Caco-2 (cell line): ENCODE measurements at regions not wholly inside any gene's neighbourhood (a gene's known extent, or its start where the extent isn't known, plus 50 kb on each side); places are given as distances from the start of the nearest gene placed in this dataset.

Experiments used
- BruUV-seq: library from RNA; stranded (reverse); fragments of 400-500 nt; replicated peaks from 2 replicates; lab custom pipeline; 2021; lab: Mats Ljungman, UMichigan
- CTCF ChIA-PET: fragments of 300-600 bp; sonication (Branson Sonifier 250); formaldehyde crosslinking; loops from one replicate; lab custom pipeline; 2022; ENCODE audit warnings: antibody characterized with exemption; lab: Charles Lee
- POLR2A ChIA-PET: fragments of 300-600 bp; sonication (Branson Sonifier 250); formaldehyde crosslinking; loops from one replicate; lab custom pipeline; 2022; ENCODE audit warnings: antibody characterized with exemption; lab: Charles Lee
- DNase-seq, 2 experiments: peaks; one replicate each; pipeline versions ENCODE4 v3.0.0 to v3.0.0-alpha.2; 2020 to 2022
- H3K27me3 ChIP-seq: replicated peaks from 2 replicates; pipeline ENCODE4 v1.6.0; 2011; ENCODE audit warnings: low read length; ENCODE audit not compliant: control insufficient read depth, insufficient read depth
- H3K36me3 ChIP-seq: 2 replicates; pipeline ENCODE4 v1.5.1; 2011; ENCODE audit warnings: low read length; ENCODE audit not compliant: control insufficient read depth, insufficient read depth
- H3K4me1 ChIP-seq: fragments of 250-450 bp; sonication (Bioruptor Pico); 2 replicates; pipeline ENCODE4 v1.5.1; 2020; ENCODE audit warnings: mild to moderate bottlenecking
- H3K4me3 ChIP-seq: 2 replicates; pipeline ENCODE4 v1.5.1; 2011; ENCODE audit warnings: low read depth, mild to moderate bottlenecking, control low read depth, low read length
- H3K9me3 ChIP-seq: fragments of 250-450 bp; sonication (Bioruptor Pico); 2 replicates; pipeline ENCODE4 v1.5.1; 2020; ENCODE audit warnings: mild to moderate bottlenecking, moderate library complexity
- H3K27ac Mint-ChIP-seq: one replicate; pipeline ENCODE4 v1.8.0; 2022; ENCODE audit warnings: mixed read lengths; ENCODE audit not compliant: unreplicated experiment
- H3K27me3 Mint-ChIP-seq: one replicate; pipeline ENCODE4 v1.8.0; 2022; ENCODE audit warnings: mixed read lengths; ENCODE audit not compliant: insufficient read depth, unreplicated experiment
- H3K36me3 Mint-ChIP-seq: one replicate; pipeline ENCODE4 v1.8.0; 2022; ENCODE audit warnings: mild to moderate bottlenecking, mixed read lengths; ENCODE audit not compliant: insufficient read depth, unreplicated experiment
- H3K4me1 Mint-ChIP-seq: one replicate; pipeline ENCODE4 v1.8.0; 2022; ENCODE audit warnings: low read depth, mixed read lengths; ENCODE audit not compliant: unreplicated experiment
- H3K4me3 Mint-ChIP-seq: one replicate; pipeline ENCODE4 v1.8.0; 2022; ENCODE audit warnings: mild to moderate bottlenecking, moderate library complexity, mixed read lengths; ENCODE audit not compliant: unreplicated experiment
- H3K9me3 Mint-ChIP-seq: one replicate; pipeline ENCODE4 v1.8.0; 2022; ENCODE audit warnings: mixed read lengths; ENCODE audit not compliant: unreplicated experiment
- intact Hi-C: fragments of 100-400 bp; cut with micrococcal nuclease; formaldehyde crosslinking; loops from one replicate; pipeline ENCODE4 v1.10.0; 2022; ENCODE audit not compliant: unreplicated experiment
- TF ChIP-seq, protein P1 (sequence below), 2 experiments: fragments of 200-600 bp in 1 of 2; IDR thresholded peaks; 1 replicate in 1 of 2; 2 replicates in 1 of 2; pipeline versions ENCODE4 v1.5.1 to v1.8.0; 2011 to 2022; ENCODE audit warnings: antibody characterized with exemption in 1 of 2, control low read depth in 1 of 2, inconsistent platforms in 1 of 2, low read depth in 1 of 2, low read length in 1 of 2, mild to moderate bottlenecking in 1 of 2, moderate library complexity in 1 of 2; ENCODE audit not compliant: insufficient read depth in 1 of 2, severe bottlenecking in 1 of 2, unreplicated experiment in 1 of 2

- CTCF ChIA-PET = no interaction called here
- no TSS peak for BruUV-seq
- H3K9me3 Mint-ChIP-seq = no peaks in the 10 kb centered on the region
- no peaks in the 10 kb centered on the region for H3K27me3 Mint-ChIP-seq
- Histone ChIP-seq H3K27me3 (no peaks in the 10 kb centered on the region), H3K36me3 (no peaks in the 10 kb centered on the region), H3K9me3 (no peaks in the 10 kb centered on the region), H3K4me1 (peaks cover 6% of the 10 kb centered on the region; the same call in 1 of the 2 replicates), H3K4me3 (no peak overlapping the region)
- TF ChIP-seq, protein P1, sequence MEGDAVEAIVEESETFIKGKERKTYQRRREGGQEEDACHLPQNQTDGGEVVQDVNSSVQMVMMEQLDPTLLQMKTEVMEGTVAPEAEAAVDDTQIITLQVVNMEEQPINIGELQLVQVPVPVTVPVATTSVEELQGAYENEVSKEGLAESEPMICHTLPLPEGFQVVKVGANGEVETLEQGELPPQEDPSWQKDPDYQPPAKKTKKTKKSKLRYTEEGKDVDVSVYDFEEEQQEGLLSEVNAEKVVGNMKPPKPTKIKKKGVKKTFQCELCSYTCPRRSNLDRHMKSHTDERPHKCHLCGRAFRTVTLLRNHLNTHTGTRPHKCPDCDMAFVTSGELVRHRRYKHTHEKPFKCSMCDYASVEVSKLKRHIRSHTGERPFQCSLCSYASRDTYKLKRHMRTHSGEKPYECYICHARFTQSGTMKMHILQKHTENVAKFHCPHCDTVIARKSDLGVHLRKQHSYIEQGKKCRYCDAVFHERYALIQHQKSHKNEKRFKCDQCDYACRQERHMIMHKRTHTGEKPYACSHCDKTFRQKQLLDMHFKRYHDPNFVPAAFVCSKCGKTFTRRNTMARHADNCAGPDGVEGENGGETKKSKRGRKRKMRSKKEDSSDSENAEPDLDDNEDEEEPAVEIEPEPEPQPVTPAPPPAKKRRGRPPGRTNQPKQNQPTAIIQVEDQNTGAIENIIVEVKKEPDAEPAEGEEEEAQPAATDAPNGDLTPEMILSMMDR (IDR thresholded peaks at IDR 0.05; ENCODE audit: insufficient read depth in 1 of 2, low read depth in 1 of 2, low read length in 1 of 2, severe bottlenecking in 1 of 2, unreplicated experiment in 1 of 2) = no peak
- POLR2A ChIA-PET = no interaction called here
- intact Hi-C loops = no loop called here
- peaks cover 5% of the 10 kb centered on the region for H3K36me3 Mint-ChIP-seq
- DNase-seq = no peak
- H3K4me1 Mint-ChIP-seq = peaks cover 5% of the 10 kb centered on the region
- H3K4me3 Mint-ChIP-seq = no peak overlapping the region
- no peak overlapping the region for H3K27ac Mint-ChIP-seq
These were observed 100.0 kb upstream of the NEDD9 start for GRCh38 chr6:11332463-11332862.

DNA sequence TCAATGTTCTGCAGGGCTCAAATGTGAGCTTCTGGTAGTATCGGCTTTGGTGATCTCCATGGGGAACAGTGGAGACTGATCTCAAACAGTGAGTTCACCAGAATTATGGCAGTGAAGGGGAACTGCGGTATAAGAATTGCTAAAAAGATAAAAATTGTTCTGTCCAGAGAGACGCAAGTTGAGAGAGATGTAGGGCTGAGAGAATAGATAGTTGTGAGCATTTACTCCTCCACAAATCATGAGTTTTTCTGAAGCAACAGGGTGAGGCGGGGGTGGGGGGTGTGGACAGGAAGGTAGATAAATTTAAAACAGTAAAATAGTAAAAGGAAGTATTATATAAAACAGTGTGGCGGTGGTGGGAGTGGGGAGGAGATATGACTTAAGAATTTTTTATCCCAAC is 98.6 kb upstream of the NEDD9 start:
- H3K9me3 Mint-ChIP-seq = no peaks in the 10 kb centered on the region
- H3K4me3 ChIP-seq = no peak overlapping the region
- no peaks in the 10 kb centered on the region for H3K9me3 ChIP-seq
- H3K27ac Mint-ChIP-seq = no peak overlapping the region
- TF ChIP-seq, protein P1 (IDR thresholded peaks at IDR 0.05; ENCODE audit: insufficient read depth in 1 of 2, low read depth in 1 of 2, low read length in 1 of 2, severe bottlenecking in 1 of 2, unreplicated experiment in 1 of 2) = no peak
- ChIA-PET POLR2A (no interaction called here), CTCF (no interaction called here)
- no peaks in the 10 kb centered on the region for H3K27me3 ChIP-seq
- peaks cover 6% of the 10 kb centered on the region; the same call in 1 of the 2 replicates for H3K4me1 ChIP-seq
- H3K27me3 Mint-ChIP-seq = no peaks in the 10 kb centered on the region
- peaks cover 5% of the 10 kb centered on the region for H3K36me3 Mint-ChIP-seq
- peaks cover 5% of the 10 kb centered on the region for H3K4me1 Mint-ChIP-seq
- H3K36me3 ChIP-seq = no peaks in the 10 kb centered on the region
- BruUV-seq = no TSS peak
- DNase-seq = no peak
- intact Hi-C loops = no loop called here
- H3K4me3 Mint-ChIP-seq = no peak overlapping the region

DNA sequence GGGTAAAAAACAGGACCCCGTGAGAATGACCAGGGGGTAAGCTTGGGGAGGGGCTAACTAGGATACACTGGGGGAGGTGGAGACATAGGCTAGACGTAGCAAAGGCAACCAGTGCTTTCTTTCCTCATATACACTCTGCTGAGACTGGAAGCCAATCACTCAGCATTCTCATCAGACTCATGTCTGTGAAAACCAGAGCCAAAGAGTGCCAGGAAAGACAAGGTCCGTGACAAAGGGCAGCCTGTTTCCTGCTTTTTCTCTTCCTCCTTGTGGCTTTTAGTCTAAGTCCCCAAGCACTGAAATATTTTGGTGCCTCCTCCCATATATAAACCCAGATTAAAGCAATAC is 97.9 kb upstream of the NEDD9 start:
- Mint-ChIP-seq H3K27me3 (no peaks in the 10 kb centered on the region), H3K36me3 (peaks cover 5% of the 10 kb centered on the region), H3K27ac (no peak overlapping the region), H3K4me3 (no peak overlapping the region), H3K4me1 (peaks cover 5% of the 10 kb centered on the region), H3K9me3 (no peaks in the 10 kb centered on the region)
- Histone ChIP-seq H3K9me3 (no peaks in the 10 kb centered on the region), H3K4me3 (no peak overlapping the region), H3K36me3 (no peaks in the 10 kb centered on the region), H3K4me1 (peaks cover 6% of the 10 kb centered on the region; the same call in 1 of the 2 replicates), H3K27me3 (no peaks in the 10 kb centered on the region)
- DNase-seq = no peak
- CTCF ChIA-PET = no interaction called here
- BruUV-seq = no TSS peak
- TF ChIP-seq, protein P1 (IDR thresholded peaks at IDR 0.05; ENCODE audit: insufficient read depth in 1 of 2, low read depth in 1 of 2, low read length in 1 of 2, severe bottlenecking in 1 of 2, unreplicated experiment in 1 of 2) = no peak
- POLR2A ChIA-PET = no interaction called here
- intact Hi-C loops = no loop called here
